NOMO-1 treated with dmso at 0.1 percent for 144 hours (cell line): ENCODE measurements at regions not wholly inside any gene's neighbourhood (a gene's known extent, or its start where the extent isn't known, plus 50 kb on each side); places are given as distances from the start of the nearest gene placed in this dataset.
A peak's percentile ranks its signal among the peaks of the same experiment; 100 is the strongest.

Source experiments
- DNase-seq: peaks from one replicate; lab custom pipeline; 2025; ENCODE audit not compliant: unreplicated experiment; lab: John Stamatoyannopoulos, UW

GRCh38 chr10:2130705-2131305, 393.5 kb upstream of the ADARB2 start:
- no peak for DNase-seq

DNA sequence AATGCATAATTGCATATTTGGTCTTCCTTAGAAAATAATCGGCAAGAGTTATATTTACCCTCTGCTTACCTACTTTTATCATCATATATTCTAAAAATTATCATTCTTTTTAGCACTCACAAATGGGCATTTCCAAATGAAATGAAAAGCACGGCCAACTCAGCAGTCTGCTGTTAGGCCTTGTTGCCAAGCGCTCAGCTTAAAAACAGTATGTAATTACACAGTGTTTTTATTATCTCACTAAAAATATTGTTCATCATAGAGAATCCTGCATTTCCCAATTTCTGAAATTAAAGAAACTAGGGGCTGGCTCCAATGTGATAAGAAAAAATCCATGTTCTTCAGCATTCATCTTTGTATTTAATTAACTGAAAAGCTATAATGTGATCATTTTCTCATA, 391.7 kb upstream of the ADARB2 start:
- DNase-seq = no peak

GRCh38 chr10:2124135-2124534, 386.8 kb upstream of the ADARB2 start:
- DNase-seq = no peak

DNA sequence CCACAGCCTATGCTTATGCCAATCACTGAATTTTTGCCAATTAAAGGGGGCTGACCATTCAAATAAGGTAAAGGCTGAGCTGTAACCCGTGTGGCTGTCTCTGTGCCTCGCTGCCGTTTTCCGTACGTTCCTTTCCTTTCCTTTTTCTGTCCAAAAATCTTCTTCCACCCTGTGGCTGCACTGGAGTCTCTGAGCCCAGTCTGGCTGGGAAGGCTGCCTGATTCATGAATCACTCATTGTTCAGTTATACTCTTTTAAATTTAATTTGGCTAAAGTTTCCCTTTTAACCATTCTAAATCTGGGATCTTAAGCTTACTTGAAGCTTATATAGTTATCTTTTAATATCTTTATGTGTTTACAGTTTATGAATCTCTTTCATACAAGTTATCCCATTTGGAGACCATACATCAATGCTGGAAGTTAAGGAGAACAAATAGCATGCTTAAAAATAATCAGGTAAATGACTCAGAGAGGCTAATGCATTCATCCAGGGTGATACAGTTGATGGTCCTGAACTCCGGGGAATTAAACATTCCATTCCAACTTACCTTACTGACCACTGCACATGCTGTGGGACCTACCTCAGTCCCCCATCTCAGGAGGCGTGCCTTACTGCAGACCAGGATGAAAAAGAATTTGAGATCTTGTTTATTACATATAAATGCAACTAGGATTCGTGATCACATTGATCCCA, 385.3 kb upstream of the ADARB2 start:
- no peak for DNase-seq

- no peak for DNase-seq
Observed at GRCh38 chr10:2121929-2122328, 384.6 kb upstream of the ADARB2 start.

DNA sequence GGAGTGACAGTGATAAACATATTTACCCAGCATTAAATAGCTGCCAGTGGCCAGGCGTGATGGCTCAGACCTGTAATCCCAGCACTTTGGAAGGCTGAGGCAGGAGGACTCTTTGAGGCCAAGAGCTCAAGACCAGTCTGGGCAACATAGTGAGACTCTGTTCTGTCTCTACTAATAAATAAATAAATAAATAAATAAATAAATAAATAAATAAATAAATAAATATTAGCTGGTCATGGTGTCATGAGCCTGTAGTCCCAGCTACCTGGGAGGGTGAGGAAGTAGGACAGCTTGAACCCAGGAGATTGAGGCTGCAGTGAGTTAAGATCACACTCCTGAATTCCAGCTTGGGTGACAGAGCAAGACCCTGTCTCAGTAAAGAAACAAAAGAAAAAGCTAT, 384.0 kb upstream of the ADARB2 start:
- no peak for DNase-seq

GRCh38 chr10:2120746-2121145, 383.4 kb upstream of the ADARB2 start:
- no peak for DNase-seq

- no peak for DNase-seq
Observed at GRCh38 chr10:2119316-2119715, 382.0 kb upstream of the ADARB2 start.

DNA sequence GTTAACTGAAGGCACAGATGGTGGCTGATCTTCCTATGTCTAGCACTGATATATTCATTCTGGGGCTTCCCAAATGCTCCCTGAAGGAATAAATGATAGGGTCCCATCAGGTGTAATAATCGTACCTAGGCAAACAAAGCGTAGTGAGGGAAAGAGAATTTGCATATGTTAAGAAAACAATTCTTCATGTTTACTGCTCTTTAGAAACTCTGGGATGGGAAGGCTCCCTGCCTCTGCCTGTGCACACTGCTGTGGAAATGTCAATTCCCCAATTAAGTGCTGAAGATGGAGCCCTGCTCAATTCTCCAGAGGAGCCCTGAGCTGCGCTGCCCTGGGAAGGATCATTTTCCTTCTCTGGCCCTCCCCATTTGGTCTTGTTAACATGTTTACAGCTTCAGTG, 380.9 kb upstream of the ADARB2 start:
- no peak for DNase-seq

DNA sequence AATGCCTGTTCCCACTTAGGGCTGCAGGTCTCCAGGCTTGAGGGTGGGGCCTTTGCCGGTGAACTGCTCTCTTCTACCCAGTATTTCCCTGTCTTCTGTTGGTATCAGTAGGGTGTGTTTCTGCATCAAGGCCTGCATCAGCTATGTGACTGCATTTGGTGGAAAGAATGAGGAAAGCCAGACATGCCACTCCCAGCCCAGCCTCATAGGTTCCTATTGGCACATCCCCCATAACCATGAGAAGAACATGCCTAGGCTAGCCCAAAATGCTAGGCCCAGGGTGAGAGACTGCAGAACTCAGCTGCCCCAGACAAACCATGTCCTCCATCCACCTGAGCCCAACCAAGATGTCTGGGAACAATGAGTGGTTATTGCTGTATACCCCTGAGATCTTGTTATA, 380.3 kb upstream of the ADARB2 start:
- no peak for DNase-seq

- DNase-seq = no peak
Observed at GRCh38 chr10:2111965-2112364, 374.6 kb upstream of the ADARB2 start.

GRCh38 chr10:2108496-2108895, 371.2 kb upstream of the ADARB2 start:
- no peak for DNase-seq

- DNase-seq = no peak
Observed at GRCh38 chr10:2106641-2107040, 369.3 kb upstream of the ADARB2 start.

- DNase-seq = no peak
Observed at GRCh38 chr10:2099321-2099720, 362.0 kb upstream of the ADARB2 start.

- no peak for DNase-seq
Observed at GRCh38 chr10:2097937-2098336, 360.6 kb upstream of the ADARB2 start.

DNA sequence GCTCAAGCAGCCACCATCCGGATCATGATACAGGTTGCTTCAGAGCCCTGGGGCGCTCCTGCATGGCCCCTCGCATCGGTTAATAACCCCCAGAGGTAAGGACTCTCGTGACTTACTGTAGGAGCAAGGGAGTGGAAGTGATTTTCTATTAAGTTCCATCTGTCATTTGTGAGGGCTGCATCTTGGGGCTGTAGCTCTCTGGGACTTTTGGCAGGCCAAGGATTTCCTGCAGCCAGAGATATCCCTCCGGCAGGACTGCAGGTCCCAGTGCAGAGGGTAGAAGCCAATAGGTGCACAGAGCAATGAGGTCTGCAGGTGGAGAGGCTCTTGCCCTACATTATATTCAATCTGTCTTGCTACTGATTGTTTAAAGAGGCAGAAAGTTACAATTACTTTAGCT, 356.8 kb upstream of the ADARB2 start:
- no peak for DNase-seq

GRCh38 chr10:2083591-2083990, 346.3 kb upstream of the ADARB2 start:
- DNase-seq = no peak

- peak; percentile 62 for DNase-seq
Observed at GRCh38 chr10:2081501-2081900, 344.2 kb upstream of the ADARB2 start.

- DNase-seq = no peak
Observed at GRCh38 chr10:2079603-2080078, 342.3 kb upstream of the ADARB2 start.

GRCh38 chr10:2077231-2077630, 339.9 kb upstream of the ADARB2 start:
- no peak for DNase-seq

GRCh38 chr10:2076528-2076927, 339.2 kb upstream of the ADARB2 start:
- DNase-seq = no peak

DNA sequence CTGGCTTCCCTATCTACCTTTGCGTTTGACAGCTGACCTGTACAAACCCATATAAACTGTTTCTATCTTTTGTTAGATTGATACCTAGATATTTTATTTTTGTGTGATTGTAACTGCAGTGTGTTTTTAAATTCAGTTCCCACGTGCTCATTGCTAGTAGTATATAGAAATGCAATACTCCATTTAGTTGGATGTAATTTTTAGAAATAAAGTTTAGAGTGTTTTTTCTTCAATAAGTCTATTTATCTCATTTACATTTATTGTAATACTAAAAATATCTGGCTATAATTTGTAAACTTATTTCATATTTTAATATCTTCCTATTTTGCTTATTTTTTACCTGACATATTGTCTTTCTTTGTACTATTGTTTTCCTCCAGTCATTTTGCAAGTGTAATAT, 329.7 kb upstream of the ADARB2 start:
- no peak for DNase-seq

DNA sequence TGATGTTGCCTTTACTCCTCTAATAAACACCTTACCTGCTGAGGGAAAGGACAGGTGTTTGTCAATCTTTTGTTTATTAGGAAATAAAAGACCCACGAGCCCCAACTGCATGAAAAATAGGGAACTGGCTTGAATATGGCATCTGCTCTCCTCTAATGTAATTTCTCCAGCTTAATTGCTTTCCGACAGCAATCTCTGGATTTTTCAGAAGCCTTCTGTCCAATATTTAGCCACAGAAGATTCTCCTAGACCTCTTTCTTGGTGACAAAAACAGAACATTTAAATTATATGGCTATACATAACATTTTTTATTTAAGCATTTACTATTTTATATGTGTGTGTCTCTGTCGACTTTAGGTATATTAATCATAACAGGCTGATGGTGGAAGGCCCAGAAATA, 317.4 kb upstream of the ADARB2 start:
- DNase-seq = no peak
